Choroid plexus epithelial cell (primary cell): ENCODE measurements at regions not wholly inside any gene's neighbourhood (a gene's known extent, or its start where the extent isn't known, plus 50 kb on each side); places are given as distances from the start of the nearest gene placed in this dataset.

Source experiments
- DNase-seq: peaks from one replicate; pipeline ENCODE4 v3.0.0-alpha.2; 2010; ENCODE audit warnings: low read depth
- H3K4me3 ChIP-seq: 2 replicates; pipeline ENCODE4 v1.5.1; 2011; ENCODE audit warnings: low read depth, mild to moderate bottlenecking, control low read depth, low read length, moderate library complexity
- CTCF ChIP-seq: conservative IDR thresholded peaks from 2 replicates; pipeline ENCODE4 v1.5.1; 2011; ENCODE audit warnings: low read depth, mild to moderate bottlenecking, control low read depth, inconsistent platforms, low read length, moderate library complexity

- DNase-seq = no peak
- H3K4me3 ChIP-seq = no peak overlapping the region
- no peak for TF ChIP-seq CTCF
These were observed 181.2 kb upstream of the HES1 start for GRCh38 chr3:193954752-193955151.

- no peak for TF ChIP-seq CTCF
- DNase-seq = no peak
- H3K4me3 ChIP-seq = no peak overlapping the region
These were observed 180.2 kb upstream of the HES1 start for GRCh38 chr3:193955719-193956118.

- H3K4me3 ChIP-seq = no peak overlapping the region
- DNase-seq = no peak
- no peak for TF ChIP-seq CTCF
These were observed 176.1 kb upstream of the HES1 start for GRCh38 chr3:193959861-193960260.

GRCh38 chr3:193960487-193961274 is 175.3 kb upstream of the HES1 start:
- H3K4me3 ChIP-seq = no peak overlapping the region

GRCh38 chr3:193962986-193963685 is 172.8 kb upstream of the HES1 start:
- H3K4me3 ChIP-seq = no peak overlapping the region
- DNase-seq = no peak
- no peak for TF ChIP-seq CTCF

More at GRCh38 chr3:193960487-193961274, 175.3 kb upstream of the HES1 start:
- no peak for DNase-seq
- no peak for TF ChIP-seq CTCF

- no peak for DNase-seq
- no peak for TF ChIP-seq CTCF
- H3K4me3 ChIP-seq = no peak overlapping the region
These were observed 172.0 kb upstream of the HES1 start for GRCh38 chr3:193963808-193964516.
